ENCODE measurements at regions not wholly inside any gene's neighbourhood (a gene's known extent, or its start where the extent isn't known, plus 50 kb on each side); places are given as distances from the start of the nearest gene placed in this dataset.

DNA sequence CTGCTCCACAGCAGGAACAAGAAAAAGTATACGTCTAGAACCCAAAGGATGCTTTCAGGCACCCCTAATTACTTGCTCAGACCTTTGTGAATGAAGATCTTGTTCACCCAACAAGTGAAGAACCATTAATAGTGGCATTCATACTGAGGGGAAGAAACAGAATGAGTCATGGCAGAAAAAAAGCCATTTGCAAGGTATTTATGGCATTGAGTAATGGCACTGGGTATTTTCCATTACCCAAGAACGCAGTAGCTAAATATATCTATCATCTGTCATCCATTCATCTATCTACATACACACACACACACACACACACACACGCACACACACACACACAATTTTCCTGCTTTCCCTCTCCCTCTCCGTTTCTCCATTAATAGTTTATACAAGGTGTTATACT lies 56.4 kb upstream of the XIRP2 start:
- Histone ChIP-seq H3K4me3 (ENCODE audit: low read depth in 1 of 5, low read length in 5 of 5) (no peak overlapping the region), H3K27me3 (ENCODE audit: control insufficient read depth in 5 of 5, insufficient read depth in 4 of 5, low read length in 5 of 5) (no peaks in the 10 kb centered on the region), H3K27ac (ENCODE audit: low read depth, low read length) (no peak overlapping the region), H3K9me3 (ENCODE audit: control insufficient read depth in 5 of 5, low read length in 5 of 5) (no peaks in the 10 kb centered on the region), H3K9ac (ENCODE audit: low read length in 5 of 5) (no peak overlapping the region), H3K36me3 (ENCODE audit: control insufficient read depth in 5 of 5, insufficient read depth in 5 of 5, low read length in 5 of 5) (no peaks in the 10 kb centered on the region), H3K4me1 (ENCODE audit: control insufficient read depth in 5 of 5, insufficient read depth in 5 of 5, low read length in 5 of 5) (no peaks in the 10 kb centered on the region)

DNA sequence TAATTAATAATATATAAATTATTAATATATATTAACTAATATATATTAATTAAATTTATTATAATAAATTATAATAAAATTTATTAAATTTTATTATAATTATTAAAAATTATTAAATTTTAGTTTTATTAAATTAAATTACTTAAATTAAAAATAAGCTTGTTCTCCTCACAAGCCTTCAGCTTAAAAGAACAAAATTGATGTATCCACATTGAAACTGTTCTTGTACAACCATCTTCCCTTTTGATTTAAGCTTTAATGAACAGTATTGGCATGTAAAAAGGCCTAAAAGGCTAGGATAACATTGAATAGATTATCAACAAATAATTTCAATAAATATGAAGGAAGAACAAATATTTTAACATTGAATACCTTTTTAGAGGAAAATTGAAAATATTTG lies 62.4 kb upstream of the XIRP2 start:
- Histone ChIP-seq H3K27me3 (ENCODE audit: control insufficient read depth in 5 of 5, insufficient read depth in 4 of 5, low read length in 5 of 5) (no peaks in the 10 kb centered on the region), H3K9ac (ENCODE audit: low read length in 5 of 5) (no peak overlapping the region), H3K4me1 (ENCODE audit: control insufficient read depth in 5 of 5, insufficient read depth in 5 of 5, low read length in 5 of 5) (no peaks in the 10 kb centered on the region), H3K4me3 (ENCODE audit: low read depth in 1 of 5, low read length in 5 of 5) (no peak overlapping the region), H3K36me3 (ENCODE audit: control insufficient read depth in 5 of 5, insufficient read depth in 5 of 5, low read length in 5 of 5) (no peaks in the 10 kb centered on the region), H3K27ac (ENCODE audit: low read depth, low read length) (no peak overlapping the region), H3K9me3 (ENCODE audit: control insufficient read depth in 5 of 5, low read length in 5 of 5) (no peaks in the 10 kb centered on the region)

DNA sequence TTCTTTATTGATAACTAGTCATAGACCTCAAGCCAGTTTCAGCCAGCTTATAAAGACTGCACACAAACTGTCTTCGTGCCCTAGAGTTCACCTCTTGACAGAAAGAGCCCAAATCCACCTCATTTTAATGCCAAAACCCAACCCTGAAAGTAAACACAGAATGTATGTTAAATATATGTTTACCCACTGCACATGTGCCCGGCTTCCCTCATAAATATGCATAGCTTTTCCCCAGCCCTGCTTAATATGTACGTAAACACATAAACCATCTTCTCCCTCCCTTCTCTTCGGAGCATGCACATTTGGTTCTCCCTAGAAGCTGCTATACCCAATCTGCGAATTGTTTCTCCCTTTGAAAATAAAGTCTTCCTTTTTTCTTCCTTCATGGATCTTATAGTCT lies 73.9 kb upstream of the XIRP2 start:
- H3K27me3 ChIP-seq (ENCODE audit: control insufficient read depth in 5 of 5, insufficient read depth in 4 of 5, low read length in 5 of 5) = no peaks in the 10 kb centered on the region
- H3K9ac ChIP-seq (ENCODE audit: low read length in 5 of 5) = no peak overlapping the region
- no peaks in the 10 kb centered on the region for H3K4me1 ChIP-seq (ENCODE audit: control insufficient read depth in 5 of 5, insufficient read depth in 5 of 5, low read length in 5 of 5)
- no peak overlapping the region for H3K4me3 ChIP-seq (ENCODE audit: low read depth in 1 of 5, low read length in 5 of 5)
- peaks cover 0 to 2% (median 2%) of the 10 kb centered on the region in 5 donors for H3K9me3 ChIP-seq (ENCODE audit: control insufficient read depth in 5 of 5, low read length in 5 of 5)
- no peak overlapping the region for H3K27ac ChIP-seq (ENCODE audit: low read depth, low read length)
- H3K36me3 ChIP-seq (ENCODE audit: control insufficient read depth in 5 of 5, insufficient read depth in 5 of 5, low read length in 5 of 5) = no peaks in the 10 kb centered on the region

DNA sequence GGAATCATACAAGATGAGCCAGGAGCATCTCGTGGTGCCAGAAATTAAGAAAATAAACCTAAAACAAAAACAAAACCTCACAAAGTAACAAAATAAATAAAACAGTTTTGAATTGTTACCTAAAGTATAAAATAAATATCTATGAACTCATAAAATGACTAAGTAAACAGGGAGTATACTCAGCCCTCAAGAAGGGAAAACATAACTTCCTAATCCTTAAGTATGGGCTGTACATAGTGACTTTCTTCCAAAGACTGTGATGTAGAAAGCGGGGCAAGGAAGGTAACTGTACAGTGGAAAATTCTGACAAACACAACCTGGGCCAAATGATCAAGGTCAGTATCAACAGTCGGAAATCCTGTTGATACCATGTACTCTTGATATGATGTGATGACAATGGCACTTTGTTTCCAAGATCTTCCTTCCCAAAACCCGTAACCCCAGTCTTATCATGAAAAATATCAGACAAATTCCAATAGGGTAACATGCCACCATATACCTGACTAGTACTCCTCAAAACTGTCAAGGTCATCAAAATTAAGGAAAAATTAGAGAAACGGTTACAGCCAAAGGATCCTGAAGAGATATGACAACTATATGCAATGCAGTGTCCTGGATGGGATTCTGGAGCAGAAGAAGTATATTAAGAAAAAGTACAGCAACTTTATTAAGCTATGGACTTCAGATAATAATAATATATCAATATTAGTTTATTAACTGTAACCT lies 76.0 kb upstream of the XIRP2 start:
- H3K27me3 ChIP-seq (ENCODE audit: control insufficient read depth in 5 of 5, insufficient read depth in 4 of 5, low read length in 5 of 5) = no peaks in the 10 kb centered on the region
- no peak overlapping the region for H3K4me3 ChIP-seq (ENCODE audit: low read depth in 1 of 5, low read length in 5 of 5)
- H3K9me3 ChIP-seq (ENCODE audit: control insufficient read depth in 5 of 5, low read length in 5 of 5) = peaks cover 0 to 2% (median 2%) of the 10 kb centered on the region in 5 donors
- no peaks in the 10 kb centered on the region for H3K36me3 ChIP-seq (ENCODE audit: control insufficient read depth in 5 of 5, insufficient read depth in 5 of 5, low read length in 5 of 5)
- no peaks in the 10 kb centered on the region for H3K4me1 ChIP-seq (ENCODE audit: control insufficient read depth in 5 of 5, insufficient read depth in 5 of 5, low read length in 5 of 5)
- no peak overlapping the region for H3K9ac ChIP-seq (ENCODE audit: low read length in 5 of 5)
- H3K27ac ChIP-seq (ENCODE audit: low read depth, low read length) = no peak overlapping the region

DNA sequence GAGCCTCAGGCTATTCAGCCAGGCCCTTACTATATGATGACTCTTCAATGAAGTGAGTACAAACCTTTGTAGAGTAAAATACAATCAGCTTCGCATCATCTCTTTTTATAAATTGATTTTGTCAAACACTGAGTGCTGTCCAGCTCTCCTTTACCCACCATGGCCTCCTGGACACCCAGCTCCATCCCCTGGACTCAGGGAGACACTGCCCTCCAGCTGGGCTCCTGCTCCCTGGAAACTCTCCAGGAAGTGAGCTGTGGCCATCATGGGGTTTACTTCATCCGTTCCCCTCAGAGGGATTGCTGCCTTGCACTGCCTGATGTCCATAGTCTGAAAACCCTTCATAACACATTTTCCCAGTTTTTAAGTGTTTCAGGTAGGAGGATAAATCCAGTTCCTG lies 82.5 kb upstream of the XIRP2 start:
- no peaks in the 10 kb centered on the region for H3K36me3 ChIP-seq (ENCODE audit: control insufficient read depth in 5 of 5, insufficient read depth in 5 of 5, low read length in 5 of 5)

DNA sequence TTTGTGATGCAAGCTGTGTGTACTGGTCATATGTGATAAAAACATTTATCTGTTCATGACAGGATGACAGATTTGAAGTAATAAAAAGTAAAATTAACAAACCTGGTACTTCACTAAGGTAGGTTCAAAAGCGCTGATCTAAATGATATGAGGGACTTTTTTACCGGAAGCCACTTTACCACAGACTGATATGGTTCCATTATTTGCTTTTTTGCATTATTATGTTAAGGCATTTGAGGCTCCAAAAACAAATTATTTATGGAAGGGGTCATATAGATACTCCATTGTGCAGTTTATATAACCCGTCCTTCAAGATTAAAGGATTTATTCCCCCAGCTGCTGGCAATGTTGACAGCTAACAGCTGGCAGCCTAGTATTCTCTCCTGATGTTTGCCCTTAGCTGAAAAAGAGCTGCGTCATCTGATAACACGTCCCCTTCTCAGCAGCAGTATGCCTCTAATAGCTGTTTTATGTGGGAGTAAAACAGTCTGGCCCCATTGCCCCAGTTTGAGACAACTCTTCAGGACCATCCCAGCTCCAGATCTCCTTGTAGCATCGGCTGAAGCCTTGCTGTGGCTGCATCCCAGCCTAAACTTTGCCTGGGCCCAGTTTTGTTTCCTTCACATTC lies 84.8 kb upstream of the XIRP2 start:
- Histone ChIP-seq H3K4me3 (ENCODE audit: low read depth in 1 of 5, low read length in 5 of 5) (no peak overlapping the region), H3K4me1 (ENCODE audit: control insufficient read depth in 5 of 5, insufficient read depth in 5 of 5, low read length in 5 of 5) (no peaks in the 10 kb centered on the region), H3K9ac (ENCODE audit: low read length in 5 of 5) (no peak overlapping the region), H3K27ac (ENCODE audit: low read depth, low read length) (no peak overlapping the region), H3K9me3 (ENCODE audit: control insufficient read depth in 5 of 5, low read length in 5 of 5) (peaks cover 0 to 8% (median 4%) of the 10 kb centered on the region in 5 donors), H3K36me3 (ENCODE audit: control insufficient read depth in 5 of 5, insufficient read depth in 5 of 5, low read length in 5 of 5) (no peaks in the 10 kb centered on the region), H3K27me3 (ENCODE audit: control insufficient read depth in 5 of 5, insufficient read depth in 4 of 5, low read length in 5 of 5) (no peaks in the 10 kb centered on the region)

More for the DNA sequence above, 82.5 kb upstream of the XIRP2 start:
- H3K27ac ChIP-seq (ENCODE audit: low read depth, low read length) = no peak overlapping the region
- H3K9me3 ChIP-seq (ENCODE audit: control insufficient read depth in 5 of 5, low read length in 5 of 5) = peaks cover 0 to 8% (median 4%) of the 10 kb centered on the region in 5 donors
- H3K9ac ChIP-seq (ENCODE audit: low read length in 5 of 5) = no peak overlapping the region
- no peaks in the 10 kb centered on the region for H3K4me1 ChIP-seq (ENCODE audit: control insufficient read depth in 5 of 5, insufficient read depth in 5 of 5, low read length in 5 of 5)
- H3K4me3 ChIP-seq (ENCODE audit: low read depth in 1 of 5, low read length in 5 of 5) = no peak overlapping the region
- H3K27me3 ChIP-seq (ENCODE audit: control insufficient read depth in 5 of 5, insufficient read depth in 4 of 5, low read length in 5 of 5) = no peaks in the 10 kb centered on the region

DNA sequence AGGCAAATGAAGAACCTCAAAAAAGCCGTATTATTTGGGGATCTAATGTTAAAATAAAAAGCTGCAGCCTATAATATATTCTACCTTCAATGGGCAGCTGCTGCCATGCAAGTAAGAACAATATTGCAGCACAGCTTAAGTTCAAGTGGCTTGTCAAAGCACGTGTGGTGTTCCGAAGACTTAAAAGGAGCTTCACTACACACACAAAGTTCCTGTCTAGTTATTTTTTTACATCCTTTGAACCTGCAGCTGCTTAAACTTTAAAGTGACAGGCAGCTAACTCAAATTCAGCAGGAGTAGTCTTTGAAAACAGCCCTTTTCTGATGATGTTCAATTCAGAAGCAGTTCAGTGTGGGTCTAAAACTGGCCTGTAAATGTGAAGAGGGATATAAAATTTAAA lies 85.8 kb upstream of the XIRP2 start:
- Histone ChIP-seq H3K4me3 (ENCODE audit: low read depth in 1 of 5, low read length in 5 of 5) (no peak overlapping the region), H3K27ac (ENCODE audit: low read depth, low read length) (no peak overlapping the region), H3K9ac (ENCODE audit: low read length in 5 of 5) (no peak overlapping the region), H3K4me1 (ENCODE audit: control insufficient read depth in 5 of 5, insufficient read depth in 5 of 5, low read length in 5 of 5) (no peaks in the 10 kb centered on the region), H3K36me3 (ENCODE audit: control insufficient read depth in 5 of 5, insufficient read depth in 5 of 5, low read length in 5 of 5) (no peaks in the 10 kb centered on the region), H3K9me3 (ENCODE audit: control insufficient read depth in 5 of 5, low read length in 5 of 5) (peaks cover 0 to 8% (median 4%) of the 10 kb centered on the region in 5 donors), H3K27me3 (ENCODE audit: control insufficient read depth in 5 of 5, insufficient read depth in 4 of 5, low read length in 5 of 5) (no peaks in the 10 kb centered on the region)

DNA sequence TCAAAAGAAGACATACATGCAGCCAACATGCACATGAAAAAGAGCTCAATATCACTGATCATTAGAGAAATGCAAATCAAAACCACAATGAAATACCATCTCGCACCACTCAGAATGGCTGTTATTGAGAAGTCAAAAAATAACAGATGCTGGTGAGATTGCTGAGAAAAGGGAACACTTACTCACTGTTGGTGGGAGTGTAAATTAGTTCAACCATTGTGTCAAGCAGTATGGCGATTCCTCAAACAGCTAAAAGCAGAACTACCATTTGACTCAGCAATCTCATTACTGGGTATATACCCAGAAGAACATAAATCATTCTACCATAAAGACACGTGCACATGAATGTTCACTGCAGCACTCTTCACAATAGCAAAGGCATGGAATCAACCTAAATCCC lies 95.5 kb upstream of the XIRP2 start:
- no peaks in the 10 kb centered on the region for H3K4me1 ChIP-seq (ENCODE audit: control insufficient read depth in 5 of 5, insufficient read depth in 5 of 5, low read length in 5 of 5)
- no peak overlapping the region for H3K27ac ChIP-seq (ENCODE audit: low read depth, low read length)
- no peak overlapping the region for H3K9ac ChIP-seq (ENCODE audit: low read length in 5 of 5)
- H3K36me3 ChIP-seq (ENCODE audit: control insufficient read depth in 5 of 5, insufficient read depth in 5 of 5, low read length in 5 of 5) = no peaks in the 10 kb centered on the region
- no peaks in the 10 kb centered on the region for H3K27me3 ChIP-seq (ENCODE audit: control insufficient read depth in 5 of 5, insufficient read depth in 4 of 5, low read length in 5 of 5)
- no peak overlapping the region for H3K4me3 ChIP-seq (ENCODE audit: low read depth in 1 of 5, low read length in 5 of 5)
- peaks cover 0 to 13% (median 5%) of the 10 kb centered on the region in 5 donors for H3K9me3 ChIP-seq (ENCODE audit: control insufficient read depth in 5 of 5, low read length in 5 of 5)

DNA sequence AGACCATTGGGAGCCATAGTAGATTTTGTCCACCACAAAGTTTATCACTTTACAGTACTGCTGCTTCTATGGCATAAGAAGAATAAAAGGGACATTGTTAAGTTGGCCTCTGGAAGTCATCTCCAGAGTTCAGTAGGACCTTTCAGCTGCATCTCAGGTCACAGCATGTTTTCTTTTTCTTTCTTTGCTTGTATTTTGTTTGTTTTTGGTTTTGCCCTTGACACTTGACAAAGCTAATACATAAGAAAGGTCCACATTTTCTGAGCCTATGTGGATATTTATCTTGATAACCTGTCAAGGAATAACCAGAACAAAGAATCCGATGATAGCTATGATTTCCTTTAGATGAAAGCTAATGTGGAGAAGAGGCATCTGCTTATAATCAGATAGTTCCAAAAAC lies 101.6 kb upstream of the XIRP2 start:
- Histone ChIP-seq H3K4me1 (ENCODE audit: control insufficient read depth in 5 of 5, insufficient read depth in 5 of 5, low read length in 5 of 5) (no peaks in the 10 kb centered on the region), H3K27me3 (ENCODE audit: control insufficient read depth in 5 of 5, insufficient read depth in 4 of 5, low read length in 5 of 5) (no peaks in the 10 kb centered on the region), H3K9me3 (ENCODE audit: control insufficient read depth in 5 of 5, low read length in 5 of 5) (peaks cover 0 to 2% (median 0%) of the 10 kb centered on the region in 5 donors), H3K9ac (ENCODE audit: low read length in 5 of 5) (no peak overlapping the region), H3K4me3 (ENCODE audit: low read depth in 1 of 5, low read length in 5 of 5) (no peak overlapping the region), H3K36me3 (ENCODE audit: control insufficient read depth in 5 of 5, insufficient read depth in 5 of 5, low read length in 5 of 5) (no peaks in the 10 kb centered on the region), H3K27ac (ENCODE audit: low read depth, low read length) (no peak overlapping the region)

DNA sequence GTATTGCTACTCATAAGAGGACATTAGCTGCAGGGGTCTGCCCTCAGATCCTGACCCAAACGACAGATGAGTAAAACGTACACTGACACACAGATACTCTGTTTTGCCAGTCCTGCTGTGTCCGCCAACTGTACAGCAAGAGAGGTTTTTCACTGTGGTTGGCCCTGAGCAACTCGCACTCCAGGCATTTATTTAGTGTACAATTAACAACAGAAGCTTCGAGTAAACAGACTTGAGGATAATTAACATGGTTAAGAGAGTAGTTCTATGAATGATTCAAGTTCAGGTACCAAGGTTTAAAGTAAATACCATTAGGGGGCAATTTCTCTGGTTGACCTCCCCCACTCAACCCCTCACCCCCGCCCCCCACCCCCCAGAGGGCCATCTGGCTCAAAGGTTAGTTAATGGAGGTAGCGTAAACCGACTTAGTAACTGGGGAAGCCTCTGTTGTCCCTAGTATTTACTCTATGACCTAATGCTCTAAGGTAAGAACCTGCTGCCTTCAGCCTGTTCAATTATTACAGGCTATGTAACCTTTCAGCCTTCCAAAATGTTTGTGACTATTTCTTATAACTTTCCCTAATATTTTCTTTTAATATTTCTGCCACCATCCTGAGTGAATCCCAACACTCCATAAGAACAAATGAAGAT lies 103.9 kb upstream of the XIRP2 start:
- H3K27ac ChIP-seq (ENCODE audit: low read depth, low read length) = no peak overlapping the region
- H3K4me3 ChIP-seq (ENCODE audit: low read depth in 1 of 5, low read length in 5 of 5) = no peak overlapping the region
- H3K4me1 ChIP-seq (ENCODE audit: control insufficient read depth in 5 of 5, insufficient read depth in 5 of 5, low read length in 5 of 5) = no peaks in the 10 kb centered on the region
- no peaks in the 10 kb centered on the region for H3K9me3 ChIP-seq (ENCODE audit: control insufficient read depth in 5 of 5, low read length in 5 of 5)
- H3K9ac ChIP-seq (ENCODE audit: low read length in 5 of 5) = no peak overlapping the region
- H3K36me3 ChIP-seq (ENCODE audit: control insufficient read depth in 5 of 5, insufficient read depth in 5 of 5, low read length in 5 of 5) = no peaks in the 10 kb centered on the region
- H3K27me3 ChIP-seq (ENCODE audit: control insufficient read depth in 5 of 5, insufficient read depth in 4 of 5, low read length in 5 of 5) = no peaks in the 10 kb centered on the region

All from subcutaneous abdominal adipose tissue (tissue), 5 donors.